ENCODE measurements at regions not wholly inside any gene's neighbourhood (a gene's known extent, or its start where the extent isn't known, plus 50 kb on each side); places are given as distances from the start of the nearest gene placed in this dataset.

DNA sequence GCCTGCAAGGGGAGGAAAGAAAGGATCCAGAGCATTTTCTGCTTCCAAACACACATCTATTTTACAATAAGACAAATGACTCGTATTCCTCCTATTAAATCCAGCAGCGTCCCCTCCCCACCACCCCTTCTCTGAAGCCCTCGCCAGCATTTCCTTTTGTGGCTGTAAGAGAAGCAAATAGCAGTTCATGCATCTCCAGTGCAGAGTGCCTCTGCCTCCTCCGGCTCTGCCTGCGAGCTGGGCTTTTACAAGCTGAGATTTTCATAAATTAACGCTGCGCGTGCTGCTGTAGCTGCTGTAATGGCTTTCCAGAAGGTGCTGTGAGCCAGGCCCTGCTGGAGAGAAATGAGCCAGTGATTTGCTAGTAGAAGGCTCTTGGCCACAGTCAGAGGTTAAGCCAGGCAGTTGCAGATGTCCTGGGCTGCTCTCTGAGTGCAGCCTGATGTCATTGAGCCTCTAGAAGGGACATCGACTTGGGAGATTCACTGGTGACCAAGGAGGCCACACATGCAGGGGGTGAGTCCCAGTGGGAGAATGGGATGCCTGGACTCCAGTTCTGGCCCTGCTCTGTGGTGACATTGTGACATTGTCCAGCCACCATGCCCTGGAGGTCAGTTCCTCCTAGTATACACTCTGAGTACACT lies 134.5 kb upstream of the NAV2 start:
- TF ChIP-seq, protein P1, sequence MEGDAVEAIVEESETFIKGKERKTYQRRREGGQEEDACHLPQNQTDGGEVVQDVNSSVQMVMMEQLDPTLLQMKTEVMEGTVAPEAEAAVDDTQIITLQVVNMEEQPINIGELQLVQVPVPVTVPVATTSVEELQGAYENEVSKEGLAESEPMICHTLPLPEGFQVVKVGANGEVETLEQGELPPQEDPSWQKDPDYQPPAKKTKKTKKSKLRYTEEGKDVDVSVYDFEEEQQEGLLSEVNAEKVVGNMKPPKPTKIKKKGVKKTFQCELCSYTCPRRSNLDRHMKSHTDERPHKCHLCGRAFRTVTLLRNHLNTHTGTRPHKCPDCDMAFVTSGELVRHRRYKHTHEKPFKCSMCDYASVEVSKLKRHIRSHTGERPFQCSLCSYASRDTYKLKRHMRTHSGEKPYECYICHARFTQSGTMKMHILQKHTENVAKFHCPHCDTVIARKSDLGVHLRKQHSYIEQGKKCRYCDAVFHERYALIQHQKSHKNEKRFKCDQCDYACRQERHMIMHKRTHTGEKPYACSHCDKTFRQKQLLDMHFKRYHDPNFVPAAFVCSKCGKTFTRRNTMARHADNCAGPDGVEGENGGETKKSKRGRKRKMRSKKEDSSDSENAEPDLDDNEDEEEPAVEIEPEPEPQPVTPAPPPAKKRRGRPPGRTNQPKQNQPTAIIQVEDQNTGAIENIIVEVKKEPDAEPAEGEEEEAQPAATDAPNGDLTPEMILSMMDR (IDR thresholded peaks at IDR 0.05) = no peak
- TF ChIP-seq POLR2A (IDR thresholded peaks at IDR 0.05) = no peak

Measured in prostate gland (tissue), 2 donors.